Activated gamma-delta T cell treated with Interleukin-2 at 50 U/mL for 16 hours (primary cell): ENCODE measurements at regions not wholly inside any gene's neighbourhood (a gene's known extent, or its start where the extent isn't known, plus 50 kb on each side); places are given as distances from the start of the nearest gene placed in this dataset.

Experiments
- DNase-seq: peaks from one replicate; pipeline ENCODE4 v3.0.0-alpha.2; 2020

DNA sequence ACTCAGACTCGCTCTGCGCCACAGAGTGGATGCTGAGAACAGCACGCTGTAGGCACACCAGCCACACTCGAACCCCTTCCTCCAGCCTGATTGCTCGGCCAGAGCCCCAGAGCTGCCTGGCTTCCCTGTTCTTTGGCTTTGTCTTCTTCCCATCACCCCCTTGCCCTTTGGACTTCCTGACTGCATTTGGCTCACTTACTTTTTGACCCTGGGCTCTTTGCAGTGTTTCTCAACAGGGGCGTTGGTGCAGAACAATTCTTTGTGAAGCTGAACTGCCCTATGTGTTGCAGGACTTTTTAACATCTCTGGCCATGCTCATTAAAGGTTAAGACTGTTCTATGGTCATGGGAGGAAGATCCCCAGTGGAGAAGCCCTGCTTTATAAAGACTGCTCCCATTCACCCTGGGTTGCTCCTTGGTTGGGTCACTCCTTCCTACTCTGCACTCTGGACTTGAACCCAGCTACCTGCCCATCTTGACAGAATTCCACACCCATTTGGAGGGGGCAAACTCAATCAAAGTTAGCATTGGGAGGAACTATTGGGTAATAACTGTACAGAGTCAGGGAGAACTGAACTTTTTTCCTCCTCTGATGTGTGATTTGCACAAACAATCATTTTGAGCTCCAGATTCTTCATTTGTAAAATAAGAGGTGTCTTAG lies 127.7 kb upstream of the PLEKHG7 start:
- DNase-seq = no peak

- DNase-seq = no peak
These were observed 128.6 kb upstream of the PLEKHG7 start for GRCh38 chr12:92574051-92574783.

GRCh38 chr12:92573104-92573503 lies 129.7 kb upstream of the PLEKHG7 start:
- DNase-seq = no peak

GRCh38 chr12:92571844-92572543 lies 130.8 kb upstream of the PLEKHG7 start:
- DNase-seq = no peak

GRCh38 chr12:92571169-92571568 lies 131.6 kb upstream of the PLEKHG7 start:
- no peak for DNase-seq

DNA sequence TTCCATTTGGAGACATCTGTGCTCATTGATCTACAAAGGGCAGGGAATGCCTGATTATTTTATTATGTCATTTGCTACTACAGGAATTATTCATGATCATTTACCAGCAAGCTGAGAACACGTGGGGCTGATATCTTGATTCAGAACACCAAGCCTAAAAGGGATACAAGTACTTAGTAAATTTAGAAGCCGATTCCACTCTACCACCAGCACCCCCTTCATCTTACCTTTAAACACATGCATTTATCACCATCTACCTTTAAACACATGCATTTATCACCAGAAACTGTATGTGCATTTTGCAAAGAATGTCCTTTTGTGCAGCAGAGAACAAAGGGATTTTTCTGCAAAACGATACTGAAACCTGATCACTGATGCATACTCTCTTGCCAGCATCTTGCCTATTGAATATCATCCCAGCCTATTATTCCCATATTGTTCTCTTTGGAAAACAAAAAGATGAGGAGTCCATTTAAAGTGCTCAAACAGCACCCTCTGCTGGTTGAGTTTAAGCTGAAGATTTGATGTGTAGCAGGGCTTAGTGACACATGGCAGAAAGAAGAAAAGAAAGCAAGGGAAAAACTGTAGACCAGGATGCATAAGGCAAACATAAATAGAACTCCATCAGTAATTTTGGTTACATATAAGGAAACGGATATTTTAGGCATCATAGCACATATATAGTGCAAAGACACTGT lies 132.6 kb upstream of the PLEKHG7 start:
- DNase-seq = peak; percentile 51

DNA sequence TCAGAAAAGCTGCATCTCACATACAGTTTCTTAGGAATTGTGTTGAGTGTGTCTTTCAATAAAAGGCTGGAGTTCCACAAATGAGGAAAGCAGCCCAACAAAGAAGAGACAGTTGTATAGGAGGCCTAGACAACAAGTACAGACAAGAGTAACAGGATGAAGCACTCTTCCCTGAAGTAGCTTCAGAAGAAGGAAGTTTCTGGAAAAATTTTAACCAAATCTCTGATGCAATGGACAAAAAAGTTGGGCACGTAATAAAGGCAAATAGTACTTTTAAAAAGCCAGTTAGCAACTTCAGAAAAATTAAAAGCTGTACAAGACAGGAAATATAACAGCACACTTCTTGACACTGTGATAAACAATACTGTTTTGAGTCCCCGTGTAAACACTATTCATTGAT lies 134.1 kb upstream of the PLEKHG7 start:
- no peak for DNase-seq

- DNase-seq = no peak
These were observed 136.3 kb upstream of the PLEKHG7 start for GRCh38 chr12:92566448-92567019.

- DNase-seq = no peak
These were observed 139.0 kb upstream of the PLEKHG7 start for GRCh38 chr12:92563819-92564218.

- DNase-seq = no peak
These were observed 140.6 kb upstream of the PLEKHG7 start for GRCh38 chr12:92562063-92562734.

GRCh38 chr12:92561543-92561899 lies 141.3 kb upstream of the PLEKHG7 start:
- DNase-seq = no peak

- DNase-seq = no peak
These were observed 141.9 kb upstream of the PLEKHG7 start for GRCh38 chr12:92560713-92561542.

- DNase-seq = no peak
These were observed 144.0 kb upstream of the PLEKHG7 start for GRCh38 chr12:92558806-92559205.

DNA sequence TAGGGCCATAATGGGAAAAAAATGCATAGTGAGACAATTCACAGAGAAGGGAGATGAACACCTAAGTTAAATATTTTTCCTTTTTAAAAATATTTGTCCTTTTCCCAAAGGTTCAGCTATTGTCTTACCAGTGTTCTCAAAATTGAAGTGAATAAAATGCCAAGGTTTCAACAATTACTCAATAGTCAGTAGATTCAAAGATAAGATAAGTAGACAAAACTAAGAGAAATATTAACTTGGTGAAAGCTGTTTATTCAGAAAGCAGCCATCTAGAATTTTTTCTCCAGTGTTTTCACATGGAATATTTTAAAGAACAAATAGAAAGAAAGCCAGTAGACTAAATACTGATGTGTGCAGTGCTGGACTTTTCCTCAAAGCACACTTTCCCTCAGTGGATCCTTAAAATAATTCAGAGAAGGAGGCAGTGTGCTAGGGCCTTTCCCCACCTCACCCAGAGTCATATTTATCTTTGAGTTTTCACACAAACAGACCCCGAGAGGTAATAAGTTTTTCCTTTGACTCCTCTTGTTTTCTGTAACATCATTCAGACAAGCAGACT lies 144.5 kb upstream of the PLEKHG7 start:
- no peak for DNase-seq

DNA sequence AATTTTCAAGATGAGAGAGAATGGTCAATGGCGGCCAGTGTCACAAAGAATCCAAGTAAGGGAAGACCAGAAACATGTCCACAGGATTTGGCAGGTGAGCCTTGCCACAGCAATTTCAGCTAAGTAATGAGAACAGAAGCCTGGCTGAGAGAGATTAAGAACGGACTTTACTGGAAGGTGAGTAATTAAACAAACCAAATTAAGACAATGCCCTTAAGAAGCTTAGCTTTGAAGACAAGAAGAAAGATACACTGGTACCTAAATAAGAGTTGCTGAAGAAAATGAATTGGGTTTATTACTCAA lies 145.4 kb upstream of the PLEKHG7 start:
- DNase-seq = no peak

- no peak for DNase-seq
These were observed 146.0 kb upstream of the PLEKHG7 start for GRCh38 chr12:92556637-92557421.

GRCh38 chr12:92556141-92556540 lies 146.6 kb upstream of the PLEKHG7 start:
- DNase-seq = no peak

- DNase-seq = no peak
These were observed 148.4 kb upstream of the PLEKHG7 start for GRCh38 chr12:92554158-92555073.

GRCh38 chr12:92553389-92553788 lies 149.4 kb upstream of the PLEKHG7 start:
- no peak for DNase-seq
